ENCODE measurements at regions not wholly inside any gene's neighbourhood (a gene's known extent, or its start where the extent isn't known, plus 50 kb on each side); places are given as distances from the start of the nearest gene placed in this dataset.
"Not testable (repeated sequence)": the region's sequence is repeated elsewhere in the genome, so short reads cannot be mapped to it uniquely, and the experiment has no call there.

DNA sequence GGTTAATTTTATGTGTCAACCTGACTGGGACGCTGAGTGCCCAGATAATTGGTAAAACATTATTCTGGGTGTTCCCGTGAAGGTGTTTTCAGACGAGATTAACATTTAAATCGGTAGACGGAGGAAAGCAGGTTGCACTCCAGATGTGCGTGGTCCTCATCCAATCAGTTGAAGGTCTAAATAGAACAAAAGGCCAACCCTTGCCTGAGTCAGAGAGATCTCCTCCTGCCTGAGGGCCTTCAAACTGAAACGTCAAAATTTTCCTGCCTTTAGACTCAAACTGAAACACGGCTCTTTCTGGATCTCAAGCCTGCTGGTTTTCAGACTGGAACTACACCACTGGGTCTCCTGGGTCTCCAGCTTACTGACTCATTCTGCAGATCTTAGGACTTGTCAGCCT lies 70.9 kb downstream of the NPIPA5 start:
- not testable (repeated sequence) for DNase-seq (ENCODE audit: low read depth, low spot score)

DNA sequence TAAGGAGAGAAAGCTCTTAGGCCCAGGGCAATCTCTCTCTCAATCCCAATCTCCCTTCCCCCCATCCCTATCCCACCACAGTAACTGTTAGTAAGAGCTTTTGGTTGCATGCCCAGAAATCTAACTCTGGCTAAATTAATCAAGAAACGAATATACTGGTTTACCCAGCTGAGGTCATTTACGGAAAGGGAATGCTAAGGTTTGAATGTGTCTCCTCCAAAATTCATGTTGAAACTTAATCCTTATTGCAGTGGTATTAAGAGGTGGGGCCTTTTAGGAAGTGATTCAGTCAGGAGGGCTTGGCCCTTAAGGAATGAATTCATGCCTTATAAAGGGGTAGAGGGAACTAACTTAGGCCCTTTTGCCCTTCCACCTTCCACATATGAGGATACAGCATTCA lies 72.2 kb downstream of the NPIPA5 start:
- peak; percentile 64 for DNase-seq (ENCODE audit: low read depth, low spot score)

DNA sequence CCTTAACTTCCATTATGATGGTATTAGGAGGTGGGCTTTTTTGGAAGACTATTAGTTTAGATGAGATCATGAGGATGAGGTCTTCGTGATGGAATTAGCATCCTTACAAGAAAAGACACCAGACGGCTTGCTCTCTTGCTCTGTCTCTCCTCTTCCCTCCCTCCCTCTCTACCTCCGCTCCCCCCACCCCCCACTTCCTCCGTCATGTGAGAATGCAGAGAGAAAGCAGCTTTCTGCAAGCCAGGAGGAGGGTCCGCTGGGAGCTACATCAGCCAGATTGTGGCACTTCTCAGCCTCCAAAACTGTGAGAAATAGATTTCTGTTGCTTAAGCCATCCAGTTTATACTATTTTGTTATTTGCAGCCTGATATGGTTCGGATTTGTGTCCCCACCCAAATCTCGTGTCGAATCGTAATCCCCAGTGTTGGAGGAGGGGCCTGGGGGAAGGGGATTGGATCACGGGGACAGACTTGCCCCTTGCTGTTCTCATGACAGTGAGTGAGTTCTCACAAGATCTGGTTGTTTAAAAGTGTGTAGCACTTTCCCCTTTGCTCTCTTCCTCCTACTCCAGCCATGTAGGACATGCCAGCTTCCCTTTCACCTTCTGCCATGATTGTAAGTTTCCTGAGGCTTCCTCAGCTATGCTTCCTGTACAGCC lies 74.3 kb downstream of the NPIPA5 start:
- not testable (repeated sequence) for DNase-seq (ENCODE audit: low read depth, low spot score)

DNA sequence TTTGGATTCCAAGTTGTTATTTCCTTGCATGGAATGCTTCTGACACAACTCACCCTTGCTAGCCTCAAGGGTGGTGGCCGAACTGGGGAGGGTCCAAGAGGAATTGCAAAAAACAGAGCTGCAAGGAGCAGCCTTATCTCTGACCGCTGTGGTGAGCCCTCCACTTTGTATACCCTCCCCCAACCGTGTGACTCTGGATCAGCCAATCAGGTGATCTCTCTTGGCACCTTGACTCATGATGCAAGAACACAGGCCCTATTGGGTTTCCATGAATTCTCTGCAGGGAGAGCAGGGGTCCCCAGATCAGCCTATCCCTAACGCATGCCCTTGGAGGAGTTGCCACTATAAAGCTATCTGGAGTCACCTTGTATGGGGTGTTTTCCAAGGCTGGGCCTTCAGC lies 81.0 kb downstream of the NPIPA5 start:
- DNase-seq (ENCODE audit: low read depth, low spot score): not testable (repeated sequence)

DNA sequence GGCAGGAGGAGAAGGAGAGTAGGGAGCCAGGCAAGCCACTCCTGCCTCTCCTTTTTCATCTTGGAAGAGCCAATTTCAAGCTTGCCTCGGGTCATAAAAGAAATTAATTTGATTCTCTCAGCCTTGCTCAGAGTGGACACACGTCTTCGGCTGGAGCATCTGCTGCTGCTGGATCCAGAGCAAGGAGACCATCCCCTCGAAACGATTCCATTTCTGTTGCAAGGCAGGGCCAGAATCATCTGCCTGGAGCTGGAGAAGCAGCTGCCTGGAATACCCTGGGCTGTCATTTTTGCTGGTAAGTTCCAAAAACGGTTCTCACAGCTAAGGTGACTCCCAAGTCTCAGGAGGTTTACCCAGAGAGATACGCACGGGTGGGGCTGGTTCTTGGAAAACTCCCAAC lies 103.3 kb downstream of the NPIPA5 start:
- not testable (repeated sequence) for DNase-seq (ENCODE audit: low read depth, low spot score)

DNA sequence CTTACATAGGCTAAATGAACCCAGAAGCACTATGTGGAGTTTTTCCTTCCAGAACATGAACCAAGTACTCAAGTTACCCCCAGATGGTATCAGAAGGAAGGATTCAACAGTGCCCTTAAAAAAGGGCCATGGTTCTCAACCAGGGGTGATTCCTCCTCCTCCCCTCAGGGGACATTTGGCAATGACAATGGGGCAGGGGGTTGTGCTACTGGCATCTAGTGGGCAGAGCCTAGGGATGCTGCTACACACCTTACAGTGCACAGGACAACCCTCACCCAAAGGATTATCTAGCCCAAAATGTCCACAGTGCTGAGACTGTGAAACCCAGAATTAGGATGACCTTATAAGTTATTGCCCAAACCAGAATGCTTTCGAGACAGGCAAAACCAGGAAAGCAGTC lies 104.1 kb downstream of the NPIPA5 start:
- DNase-seq (ENCODE audit: low read depth, low spot score): not testable (repeated sequence)

DNA sequence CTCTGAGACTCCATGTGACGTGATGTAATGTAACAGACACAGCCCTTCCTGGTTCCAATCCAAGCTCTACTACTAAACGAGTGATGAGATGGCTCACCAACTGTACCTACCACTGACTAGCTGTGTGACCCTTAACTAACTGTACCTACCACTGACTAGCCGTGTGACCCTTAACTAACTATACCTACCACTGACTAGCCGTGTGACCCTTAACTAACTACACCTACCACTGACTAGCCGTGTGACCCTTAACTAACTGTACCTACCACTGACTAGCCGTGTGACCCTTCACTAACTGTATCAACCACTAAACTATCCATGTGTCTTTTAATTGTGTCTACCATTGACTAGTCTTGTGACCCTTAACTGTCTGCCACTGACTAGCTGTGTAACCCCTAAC lies 111.2 kb downstream of the NPIPA5 start:
- DNase-seq (ENCODE audit: low read depth, low spot score): peak; percentile 3

DNA sequence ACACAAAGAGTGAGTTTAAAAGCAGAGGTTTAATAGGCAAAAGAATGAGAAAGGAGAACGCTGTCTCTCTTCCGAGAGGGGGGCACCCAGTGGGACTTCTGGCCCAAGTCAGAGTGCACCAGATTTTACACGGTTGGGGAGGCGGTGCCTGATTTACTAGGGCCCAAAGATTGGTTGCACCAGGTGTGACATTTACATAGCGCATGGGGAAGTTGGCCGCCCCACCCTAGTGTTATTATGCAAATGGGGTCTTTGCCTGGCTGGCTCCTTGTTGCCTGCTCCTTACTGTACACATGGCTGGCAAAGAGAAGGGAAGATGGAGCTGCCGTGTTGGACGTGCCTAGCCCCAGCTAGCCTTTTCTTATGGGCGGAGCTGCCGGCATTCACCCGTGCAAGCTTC lies 115.9 kb downstream of the NPIPA5 start:
- DNase-seq (ENCODE audit: low read depth, low spot score): not testable (repeated sequence)

DNA sequence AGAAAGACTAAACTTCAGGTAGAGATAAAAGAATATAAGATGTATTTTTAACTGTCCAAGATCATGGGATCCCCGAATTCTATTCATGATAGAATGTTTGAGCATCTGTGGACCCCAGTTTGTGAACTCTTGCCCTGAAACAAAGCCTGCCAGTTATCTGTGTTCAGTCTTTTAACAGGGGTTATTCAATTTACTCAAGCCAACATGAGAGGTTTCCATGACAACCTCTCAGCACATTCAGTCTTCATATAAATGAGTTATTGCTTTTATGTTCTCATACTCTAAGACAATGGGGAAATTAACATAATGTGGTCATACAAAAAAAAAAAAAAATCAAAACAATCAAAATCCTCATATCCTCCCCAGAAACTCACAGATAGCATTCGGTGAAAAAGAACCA lies 130.1 kb downstream of the NPIPA5 start:
- DNase-seq (ENCODE audit: low read depth, low spot score): not testable (repeated sequence)

DNA sequence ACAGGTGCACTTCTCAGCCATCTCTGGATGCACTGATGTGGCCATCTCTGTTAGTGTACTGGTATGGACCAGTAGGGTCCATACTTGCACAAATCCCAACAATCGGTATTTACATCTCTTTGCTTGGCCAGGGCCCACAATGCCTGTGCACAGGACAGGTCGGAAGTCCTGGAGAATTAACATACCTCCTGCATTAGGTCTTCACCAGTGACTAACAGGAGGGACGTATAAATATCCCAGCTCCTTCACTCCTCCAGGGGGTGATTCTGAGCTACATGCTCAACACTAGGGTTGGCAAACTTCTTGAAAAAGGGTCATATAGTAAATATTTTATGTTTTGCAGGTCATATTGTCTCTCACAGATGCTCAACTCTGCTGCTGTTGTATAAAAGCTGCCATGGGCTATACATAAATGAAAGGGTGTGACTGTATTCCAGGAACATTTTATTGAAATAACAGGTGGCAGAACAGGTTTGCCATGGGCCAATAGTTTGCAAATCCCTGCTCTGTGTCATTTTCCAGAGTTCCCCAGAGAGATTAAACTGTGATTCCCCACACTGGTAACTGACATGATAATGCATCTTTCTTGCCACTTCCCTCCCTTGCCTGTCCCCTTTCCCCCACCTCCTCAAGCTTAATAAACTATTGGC lies 141.3 kb downstream of the NPIPA5 start:
- DNase-seq (ENCODE audit: low read depth, low spot score): not testable (repeated sequence)

DNA sequence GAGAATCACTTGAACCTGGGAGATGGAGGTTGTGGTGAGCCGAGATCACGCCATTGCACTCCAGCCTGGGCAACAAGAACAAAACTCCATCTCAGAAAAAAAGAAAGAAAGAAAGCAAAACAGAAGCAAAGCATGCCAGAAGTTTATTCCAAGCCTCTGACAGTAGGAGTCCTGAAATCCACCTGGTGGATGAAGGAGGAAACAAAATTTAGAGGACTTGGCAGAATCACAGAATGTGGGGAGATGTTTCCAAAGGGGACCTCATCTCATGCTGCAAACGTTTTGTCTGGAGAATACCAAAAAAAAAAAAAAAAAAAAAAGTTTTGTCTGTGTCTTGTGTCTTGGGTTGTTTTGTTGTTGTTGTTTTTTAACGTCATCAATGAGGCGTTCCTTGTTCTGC lies 141.1 kb upstream of the RRN3 start:
- DNase-seq (ENCODE audit: low read depth, low spot score): not testable (repeated sequence)

DNA sequence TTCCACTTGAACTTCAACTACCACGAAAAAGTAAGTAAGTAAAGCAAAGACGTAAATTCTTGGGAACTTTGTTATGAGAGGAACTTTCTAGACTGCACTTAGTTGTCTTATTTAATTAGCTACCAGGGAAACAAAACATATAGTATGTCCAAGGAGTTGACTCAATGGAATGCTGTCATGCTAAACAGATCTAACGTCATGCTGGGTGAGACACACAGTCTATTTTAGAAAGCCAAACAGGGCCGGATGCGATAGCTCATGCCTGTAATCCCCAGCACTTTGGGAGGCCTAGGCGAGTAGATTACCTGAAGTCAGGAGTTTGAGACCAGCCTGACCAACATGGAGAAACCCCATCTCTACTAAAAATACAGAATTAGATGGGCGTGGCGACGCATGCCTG lies 140.6 kb upstream of the RRN3 start:
- not testable (repeated sequence) for DNase-seq (ENCODE audit: low read depth, low spot score)

DNA sequence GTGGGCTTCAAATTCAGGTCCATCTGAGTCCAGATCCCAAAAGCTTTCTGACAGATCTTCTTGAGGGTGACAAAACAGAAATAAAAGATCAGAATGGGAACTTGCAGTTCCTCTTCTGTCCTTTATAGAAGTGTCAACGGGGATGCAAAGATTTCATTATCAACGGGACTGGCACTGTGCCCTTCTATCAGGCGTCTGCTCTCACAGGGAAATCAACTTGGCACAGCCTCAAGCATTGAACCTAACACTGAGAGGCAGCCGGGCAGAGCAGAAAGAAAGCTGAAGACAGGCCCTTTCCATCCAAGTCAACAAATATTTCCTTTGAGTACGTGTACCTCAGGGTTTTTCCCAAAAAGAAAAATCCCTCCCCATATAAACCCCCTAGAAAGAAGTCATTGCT lies 136.4 kb upstream of the RRN3 start:
- DNase-seq (ENCODE audit: low read depth, low spot score): not testable (repeated sequence)

DNA sequence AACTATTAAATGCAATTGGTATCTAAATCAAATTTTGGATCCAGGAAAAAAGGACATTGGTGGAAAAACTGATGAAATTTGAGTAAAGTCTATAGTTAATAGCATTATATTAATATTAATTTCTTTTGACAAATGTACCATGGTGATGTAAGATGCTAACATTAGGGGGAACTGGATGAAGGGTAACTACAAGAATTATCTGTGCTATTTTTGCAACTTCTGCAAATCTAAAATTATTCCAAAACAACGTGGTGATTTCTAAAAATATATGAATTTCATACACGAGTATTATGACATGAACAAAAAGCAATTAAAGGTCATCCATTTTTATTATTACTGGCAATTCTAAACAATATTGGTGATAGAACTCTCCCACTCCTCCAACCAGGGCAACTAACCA lies 135.6 kb upstream of the RRN3 start:
- not testable (repeated sequence) for DNase-seq (ENCODE audit: low read depth, low spot score)

DNA sequence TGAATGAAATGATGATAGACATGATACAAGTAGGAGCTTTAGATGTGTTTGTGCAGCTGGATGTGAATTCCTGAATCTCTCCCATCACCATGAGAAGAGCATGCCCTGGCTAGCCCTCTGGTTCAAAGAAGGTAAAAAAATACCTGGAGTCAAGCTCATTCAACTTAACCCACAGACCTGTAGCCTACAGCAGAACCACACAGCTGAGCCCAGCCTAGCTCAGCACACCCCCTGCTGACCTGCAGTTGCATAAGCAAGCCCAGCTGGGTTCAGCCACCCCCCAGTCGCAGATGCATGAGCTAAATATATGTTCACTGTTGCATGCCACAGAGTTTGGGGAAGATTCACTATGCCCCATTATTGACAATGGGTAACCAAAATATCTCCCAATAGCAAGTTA lies 130.6 kb upstream of the RRN3 start:
- DNase-seq (ENCODE audit: low read depth, low spot score): not testable (repeated sequence)

DNA sequence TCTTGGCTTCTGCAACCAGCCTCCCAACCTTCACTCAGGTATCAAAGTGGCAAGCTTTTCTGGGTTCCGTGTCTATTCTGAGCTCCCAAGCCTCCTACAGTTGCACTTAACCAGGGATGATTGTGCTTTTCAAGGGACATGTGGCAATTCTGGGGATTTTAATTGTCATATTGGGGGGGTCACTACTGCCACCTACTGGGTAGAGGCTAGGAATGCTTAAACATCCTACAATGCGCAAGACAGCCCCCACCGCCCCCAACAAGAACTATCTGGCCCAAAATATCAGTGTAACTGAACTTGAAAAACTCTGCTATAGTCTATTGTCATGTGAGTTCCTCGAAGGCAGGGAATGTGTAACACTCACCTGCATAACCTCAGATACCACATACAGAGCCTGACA lies 129.3 kb upstream of the RRN3 start:
- DNase-seq (ENCODE audit: low read depth, low spot score): not testable (repeated sequence)

DNA sequence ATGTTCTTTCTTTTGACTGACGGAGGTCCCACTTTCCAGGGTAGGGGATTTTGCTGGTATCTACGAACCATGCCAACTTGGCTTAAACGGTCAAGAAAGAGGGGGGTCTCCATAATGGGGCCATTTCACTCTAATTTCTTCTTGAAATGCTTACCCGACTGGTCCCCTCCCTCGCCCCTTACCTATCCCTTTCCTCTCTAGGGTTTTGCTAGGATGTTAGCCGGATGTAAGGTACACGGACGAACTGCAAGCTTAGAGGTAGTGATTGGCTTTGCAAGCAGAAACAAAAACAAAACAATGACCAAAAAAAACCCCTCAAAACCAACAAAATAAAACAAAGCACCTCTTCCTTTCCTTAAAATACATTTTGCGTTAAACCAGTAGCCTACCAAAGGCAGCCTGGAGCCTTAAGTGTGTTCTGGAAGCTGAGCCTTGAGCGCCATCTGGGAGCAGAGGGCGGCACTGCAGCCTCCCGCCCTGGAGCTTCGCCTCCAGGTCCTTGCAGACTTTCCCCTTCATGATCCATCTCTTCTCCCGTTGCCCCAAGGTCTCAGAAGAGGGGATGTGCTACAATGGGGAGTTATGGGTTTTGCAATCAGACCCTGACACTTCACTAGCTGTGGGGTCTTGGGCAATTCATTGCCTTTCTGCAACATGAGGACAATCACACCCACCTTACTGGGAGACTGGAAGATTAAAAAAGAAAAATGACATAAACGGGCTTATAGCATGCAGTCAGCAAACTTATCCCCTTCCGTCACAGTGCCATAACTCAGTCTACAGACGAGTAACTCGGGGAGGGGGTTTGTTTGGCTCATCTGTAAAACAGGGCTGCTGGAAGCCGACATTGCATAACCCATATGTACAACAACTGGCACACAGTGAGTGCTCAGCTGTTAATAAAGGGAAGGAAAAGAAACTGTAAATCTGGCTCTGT lies 125.9 kb upstream of the RRN3 start:
- DNase-seq (ENCODE audit: low read depth, low spot score): peak; percentile 6

DNA sequence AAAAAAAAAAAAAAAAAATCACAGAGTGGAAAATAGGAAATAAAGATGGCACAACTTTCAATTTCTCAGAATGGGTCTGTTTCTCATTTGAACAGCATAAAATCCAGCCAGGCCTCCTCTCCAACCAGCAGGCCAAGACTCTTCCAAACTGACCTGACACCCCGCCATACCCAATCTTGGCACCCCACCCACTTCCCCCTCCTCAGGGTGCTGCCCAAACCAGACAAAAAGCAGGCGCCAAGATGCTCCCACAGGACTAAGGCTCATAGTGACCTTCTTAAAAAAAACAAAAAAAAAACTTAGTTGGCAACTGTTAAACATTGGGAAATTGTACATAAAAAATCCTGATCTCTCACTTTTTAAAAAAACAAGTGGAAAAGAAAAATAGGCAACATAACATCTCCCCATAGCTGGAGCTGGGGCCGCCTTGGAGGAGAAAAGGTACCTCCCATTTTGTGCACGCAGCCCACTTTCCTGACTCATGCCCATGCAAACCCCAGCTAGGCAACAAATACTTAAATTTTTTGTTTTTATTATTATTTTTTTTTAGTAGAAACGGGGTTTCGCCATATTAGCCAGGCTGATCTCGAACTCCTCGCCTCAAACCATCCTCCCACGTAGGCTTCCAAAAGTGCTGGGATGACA lies 124.9 kb upstream of the RRN3 start:
- not testable (repeated sequence) for DNase-seq (ENCODE audit: low read depth, low spot score)

DNA sequence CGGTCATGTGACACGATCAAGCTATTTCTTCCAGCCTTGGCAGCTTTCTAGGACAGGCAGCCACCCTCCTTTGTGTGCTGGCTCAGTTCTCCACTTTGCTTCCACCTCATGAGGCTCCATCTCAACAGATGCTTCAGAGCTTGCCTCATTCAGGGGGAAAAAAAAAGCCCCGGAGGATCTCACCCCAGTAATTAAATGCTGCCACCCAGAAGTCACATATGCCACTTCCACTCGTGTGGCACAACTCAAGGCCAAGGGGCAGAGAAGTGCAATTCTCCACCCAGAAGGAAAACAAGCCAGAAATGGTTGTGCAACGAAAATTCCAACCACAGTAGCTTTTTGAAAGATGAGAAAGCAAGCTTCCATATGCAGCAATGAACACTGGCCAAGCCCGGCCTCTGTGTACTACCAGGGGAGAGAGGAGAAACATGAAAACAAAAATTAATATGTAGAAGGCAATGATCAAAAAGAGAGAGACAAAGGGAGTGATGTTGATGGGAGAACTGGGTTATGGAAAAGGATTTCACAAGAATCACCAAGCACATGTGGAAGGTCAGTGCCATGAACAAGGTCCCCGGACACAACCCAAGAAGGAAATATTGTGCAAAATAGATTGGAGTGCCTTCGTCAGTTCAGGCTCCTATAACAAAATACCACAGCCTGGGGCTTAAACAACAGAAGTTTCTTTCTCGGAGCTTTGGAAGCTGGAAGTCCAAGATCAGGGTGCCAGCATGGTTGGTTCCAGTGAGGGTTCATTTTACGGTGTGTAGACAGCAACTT lies 113.3 kb upstream of the RRN3 start:
- not testable (repeated sequence) for DNase-seq (ENCODE audit: low read depth, low spot score)

DNA sequence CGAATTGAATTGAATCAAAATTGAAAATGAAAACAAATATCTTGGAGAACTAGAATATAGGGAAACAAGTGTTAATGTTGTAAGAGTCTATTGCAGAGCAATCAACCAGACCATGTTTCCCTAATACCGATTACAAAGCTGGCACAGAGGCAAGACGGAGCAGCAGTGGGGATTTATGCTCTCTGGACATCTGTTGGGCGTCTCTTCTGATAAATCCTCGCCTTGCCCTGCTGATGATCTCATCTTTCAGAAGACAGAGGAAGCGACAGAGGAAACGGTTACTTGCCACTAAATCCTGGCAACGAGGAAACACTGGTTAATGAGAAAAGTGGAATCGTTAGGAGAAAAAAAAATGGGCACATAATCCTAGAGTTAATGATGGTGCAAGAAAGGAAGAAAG lies 112.4 kb upstream of the RRN3 start:
- DNase-seq (ENCODE audit: low read depth, low spot score): not testable (repeated sequence)

DNA sequence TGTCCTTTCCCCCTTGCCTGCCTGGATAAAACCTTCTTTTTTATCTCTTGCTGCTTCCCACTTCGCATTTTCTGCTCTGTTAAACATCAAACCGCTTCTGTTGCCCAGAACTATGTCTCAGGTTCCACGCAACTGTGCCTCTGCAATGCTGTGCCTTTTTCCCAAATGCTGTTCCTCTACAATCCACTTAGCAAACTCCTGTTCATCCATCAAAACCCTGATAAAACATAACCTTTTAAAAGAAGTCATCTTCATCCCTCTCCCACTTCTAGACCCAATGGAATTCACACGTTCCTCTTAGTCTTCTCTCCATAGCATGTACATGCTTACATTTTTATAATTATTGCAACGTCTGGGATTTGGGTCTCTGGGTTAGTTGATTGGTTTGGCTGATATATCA lies 111.9 kb upstream of the RRN3 start:
- not testable (repeated sequence) for DNase-seq (ENCODE audit: low read depth, low spot score)
